ENCODE measurements at regions not wholly inside any gene's neighbourhood (a gene's known extent, or its start where the extent isn't known, plus 50 kb on each side); places are given as distances from the start of the nearest gene placed in this dataset.
"Not testable (repeated sequence)": the region's sequence is repeated elsewhere in the genome, so short reads cannot be mapped to it uniquely, and the experiment has no call there.

- TF ChIP-seq CTCF (IDR thresholded peaks at IDR 0.05) = no peak
- 85 to 94% methylated on average over 2 of the region's 2 CpGs for WGBS, 2 donors
- no peaks in the 10 kb centered on the region for H3K9me3 ChIP-seq
- no peak overlapping the region for H3K27ac ChIP-seq
- no peaks in the 10 kb centered on the region for H3K27me3 ChIP-seq
- no peak for DNase-seq
- no peak overlapping the region for H3K4me3 ChIP-seq
- intact Hi-C loops (cut with DNase I) = no loop called here
- no peaks in the 10 kb centered on the region for H3K4me1 ChIP-seq
- no peaks in the 10 kb centered on the region for H3K36me3 ChIP-seq
- no peak for ATAC-seq
- FAIRE-seq = no peak
Measured at GRCh38 chr6:78243519-78243918, 590.7 kb downstream of the MEI4 start.

- H3K9me3 ChIP-seq = no peaks in the 10 kb centered on the region
- 87 to 96% methylated on average over 4 of the region's 4 CpGs for WGBS, 2 donors
- FAIRE-seq (no peak), DNase-seq (no peak), ATAC-seq (no peak)
- H3K36me3 ChIP-seq = no peaks in the 10 kb centered on the region
- H3K4me3 ChIP-seq = no peak overlapping the region
- no peaks in the 10 kb centered on the region for H3K4me1 ChIP-seq
- no peak for TF ChIP-seq CTCF (IDR thresholded peaks at IDR 0.05)
- H3K27me3 ChIP-seq = no peaks in the 10 kb centered on the region
- intact Hi-C loops (cut with DNase I) = no loop called here
- no peak overlapping the region for H3K27ac ChIP-seq
Measured at GRCh38 chr6:78251931-78252330, 599.1 kb downstream of the MEI4 start.

GRCh38 chr6:78253618-78254017 lies 600.8 kb downstream of the MEI4 start:
- Histone ChIP-seq H3K27ac (no peak overlapping the region), H3K4me1 (no peaks in the 10 kb centered on the region), H3K4me3 (no peak overlapping the region), H3K36me3 (no peaks in the 10 kb centered on the region), H3K27me3 (no peaks in the 10 kb centered on the region), H3K9me3 (no peaks in the 10 kb centered on the region)
- intact Hi-C loops (cut with DNase I) = no loop called here
- ATAC-seq (no peak), FAIRE-seq (no peak), DNase-seq (no peak)
- WGBS, 2 donors = 54 to 69% methylated on average over 2 of the region's 2 CpGs
- TF ChIP-seq CTCF (IDR thresholded peaks at IDR 0.05) = no peak

GRCh38 chr6:78259935-78260334 lies 607.1 kb downstream of the MEI4 start:
- H3K4me3 ChIP-seq = no peak overlapping the region
- no peak for TF ChIP-seq CTCF (IDR thresholded peaks at IDR 0.05)
- intact Hi-C loops (cut with DNase I) = no loop called here
- no peaks in the 10 kb centered on the region for H3K4me1 ChIP-seq
- H3K9me3 ChIP-seq = no peaks in the 10 kb centered on the region
- 59 to 73% methylated on average over 1 of the region's 1 CpG for WGBS, 2 donors
- DNase-seq (no peak), FAIRE-seq (no peak), ATAC-seq (no peak)
- H3K27ac ChIP-seq = no peak overlapping the region
- no peaks in the 10 kb centered on the region for H3K27me3 ChIP-seq
- H3K36me3 ChIP-seq = no peaks in the 10 kb centered on the region

GRCh38 chr6:78260427-78260826 lies 606.9 kb upstream of the IRAK1BP1 start:
- H3K4me1 ChIP-seq; DNase-seq; intact Hi-C loops (cut with DNase I); H3K4me3 ChIP-seq; FAIRE-seq; H3K27me3 ChIP-seq; ATAC-seq; H3K27ac ChIP-seq; H3K9me3 ChIP-seq; H3K36me3 ChIP-seq: not testable (repeated sequence)
- 46% methylated on average over 3 of the region's 3 CpGs for WGBS, 2 donors
